ENCODE measurements at regions not wholly inside any gene's neighbourhood (a gene's known extent, or its start where the extent isn't known, plus 50 kb on each side); places are given as distances from the start of the nearest gene placed in this dataset.

DNA sequence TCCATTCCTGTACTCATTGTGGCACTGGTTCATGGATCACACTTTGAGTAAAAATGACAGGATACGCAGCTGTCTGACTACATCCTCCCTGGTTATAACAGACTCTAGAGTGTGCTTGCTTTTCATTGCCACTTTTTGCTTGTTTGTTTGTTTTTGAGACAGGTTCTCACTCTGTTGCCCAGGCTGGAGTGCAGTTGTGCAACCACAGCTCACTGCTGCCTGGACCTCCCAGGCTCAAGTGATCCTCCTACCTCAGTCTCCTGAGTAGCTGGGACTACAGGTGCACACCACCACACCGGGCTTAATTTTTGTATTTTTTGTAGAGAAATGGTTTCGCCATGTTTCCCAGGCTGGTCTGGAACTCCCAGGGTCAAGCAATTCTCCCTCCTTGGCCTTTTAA, 89.3 kb upstream of the ROBO2 start:
- Histone ChIP-seq H3K27me3 (no peaks in the 10 kb centered on the region), H3K4me3 (no peak overlapping the region), H3K9ac (ENCODE audit: low read depth in 2 of 2, low read length in 2 of 2) (no peak overlapping the region), H3K9me3 (no peaks in the 10 kb centered on the region), H3K4me1 (no peaks in the 10 kb centered on the region), H3K36me3 (no peaks in the 10 kb centered on the region), H3K27ac (no peak overlapping the region)
- TF ChIP-seq, protein P1, sequence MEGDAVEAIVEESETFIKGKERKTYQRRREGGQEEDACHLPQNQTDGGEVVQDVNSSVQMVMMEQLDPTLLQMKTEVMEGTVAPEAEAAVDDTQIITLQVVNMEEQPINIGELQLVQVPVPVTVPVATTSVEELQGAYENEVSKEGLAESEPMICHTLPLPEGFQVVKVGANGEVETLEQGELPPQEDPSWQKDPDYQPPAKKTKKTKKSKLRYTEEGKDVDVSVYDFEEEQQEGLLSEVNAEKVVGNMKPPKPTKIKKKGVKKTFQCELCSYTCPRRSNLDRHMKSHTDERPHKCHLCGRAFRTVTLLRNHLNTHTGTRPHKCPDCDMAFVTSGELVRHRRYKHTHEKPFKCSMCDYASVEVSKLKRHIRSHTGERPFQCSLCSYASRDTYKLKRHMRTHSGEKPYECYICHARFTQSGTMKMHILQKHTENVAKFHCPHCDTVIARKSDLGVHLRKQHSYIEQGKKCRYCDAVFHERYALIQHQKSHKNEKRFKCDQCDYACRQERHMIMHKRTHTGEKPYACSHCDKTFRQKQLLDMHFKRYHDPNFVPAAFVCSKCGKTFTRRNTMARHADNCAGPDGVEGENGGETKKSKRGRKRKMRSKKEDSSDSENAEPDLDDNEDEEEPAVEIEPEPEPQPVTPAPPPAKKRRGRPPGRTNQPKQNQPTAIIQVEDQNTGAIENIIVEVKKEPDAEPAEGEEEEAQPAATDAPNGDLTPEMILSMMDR (IDR thresholded peaks at IDR 0.05): no peak
- no peak for DNase-seq
- intact Hi-C loops (cut with DNase I): no loop called here

DNA sequence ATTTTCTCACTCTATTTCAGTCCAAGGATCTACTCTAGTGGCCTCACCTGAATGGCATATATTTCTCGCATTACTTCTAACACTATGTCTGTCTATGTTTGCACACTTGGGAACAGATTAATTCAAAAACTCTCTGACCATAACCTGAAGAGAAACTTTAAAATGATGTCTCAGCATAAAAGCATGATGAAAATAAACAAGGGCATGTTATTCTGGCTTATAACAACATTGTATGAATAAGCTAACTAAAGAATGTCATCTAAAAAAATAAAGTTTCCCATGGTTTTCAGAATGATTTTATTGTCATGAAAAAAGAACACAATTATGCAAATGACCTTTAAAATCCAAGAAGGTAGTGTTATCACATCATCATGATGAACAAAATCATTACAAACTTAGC, 85.5 kb upstream of the ROBO2 start:
- Histone ChIP-seq H3K4me1 (no peaks in the 10 kb centered on the region), H3K27me3 (no peaks in the 10 kb centered on the region), H3K36me3 (no peaks in the 10 kb centered on the region), H3K9me3 (no peaks in the 10 kb centered on the region), H3K27ac (no peak overlapping the region), H3K4me3 (no peak overlapping the region), H3K9ac (ENCODE audit: low read depth in 2 of 2, low read length in 2 of 2) (no peak overlapping the region)
- TF ChIP-seq, protein P1 (IDR thresholded peaks at IDR 0.05): no peak
- DNase-seq: no peak
- intact Hi-C loops (cut with DNase I): no loop called here

GRCh38 chr3:76958274-76958673, 81.6 kb upstream of the ROBO2 start:
- Histone ChIP-seq H3K27ac (no peak overlapping the region), H3K9me3 (no peaks in the 10 kb centered on the region), H3K27me3 (no peaks in the 10 kb centered on the region), H3K4me1 (no peaks in the 10 kb centered on the region), H3K4me3 (no peak overlapping the region), H3K9ac (ENCODE audit: low read depth in 2 of 2, low read length in 2 of 2) (no peak overlapping the region), H3K36me3 (no peaks in the 10 kb centered on the region)
- TF ChIP-seq, protein P1 (IDR thresholded peaks at IDR 0.05): no peak
- intact Hi-C loops (cut with DNase I): no loop called here
- no peak for DNase-seq

- TF ChIP-seq, protein P1 (IDR thresholded peaks at IDR 0.05): no peak
- H3K4me1 ChIP-seq: no peaks in the 10 kb centered on the region
- H3K27me3 ChIP-seq: no peaks in the 10 kb centered on the region
- no peak overlapping the region for H3K4me3 ChIP-seq
- no peak for DNase-seq
- no peaks in the 10 kb centered on the region for H3K9me3 ChIP-seq
- H3K36me3 ChIP-seq: no peaks in the 10 kb centered on the region
- intact Hi-C loops (cut with DNase I): no loop called here
- no peak overlapping the region for H3K27ac ChIP-seq
- H3K9ac ChIP-seq (ENCODE audit: low read depth in 2 of 2, low read length in 2 of 2): no peak overlapping the region
Observed at GRCh38 chr3:76958861-76959260, 81.0 kb upstream of the ROBO2 start.

DNA sequence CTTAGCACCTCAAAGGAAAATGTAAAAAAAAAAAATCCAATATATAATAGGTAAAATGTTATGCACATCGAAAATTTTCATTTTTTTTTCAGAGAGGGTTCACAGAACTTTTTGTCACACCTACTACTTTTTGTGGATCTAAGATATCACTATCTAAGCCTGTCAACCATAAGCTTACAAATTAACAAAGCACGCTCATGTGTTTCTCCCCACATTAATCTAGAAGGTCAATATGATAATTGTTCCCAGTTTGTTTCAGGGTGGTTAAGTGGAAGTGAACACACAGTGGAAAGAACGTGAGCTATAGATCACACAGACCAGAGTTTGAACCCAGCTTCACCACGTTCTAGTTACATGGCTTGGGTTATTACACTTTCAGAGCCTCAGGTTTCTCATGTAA, 78.6 kb upstream of the ROBO2 start:
- H3K27me3 ChIP-seq: no peaks in the 10 kb centered on the region
- no peaks in the 10 kb centered on the region for H3K9me3 ChIP-seq
- intact Hi-C loops (cut with DNase I): no loop called here
- H3K27ac ChIP-seq: no peak overlapping the region
- no peaks in the 10 kb centered on the region for H3K36me3 ChIP-seq
- TF ChIP-seq, protein P1 (IDR thresholded peaks at IDR 0.05): no peak
- no peak overlapping the region for H3K4me3 ChIP-seq
- no peak overlapping the region for H3K9ac ChIP-seq (ENCODE audit: low read depth in 2 of 2, low read length in 2 of 2)
- DNase-seq: no peak
- H3K4me1 ChIP-seq: no peaks in the 10 kb centered on the region

Data from colonic mucosa (tissue), 4 donors.